Astrocyte of the spinal cord (primary cell): ENCODE measurements at regions not wholly inside any gene's neighbourhood (a gene's known extent, or its start where the extent isn't known, plus 50 kb on each side); places are given as distances from the start of the nearest gene placed in this dataset.

Experiments used
- DNase-seq: peaks from one replicate; pipeline ENCODE4 v3.0.0; 2011; ENCODE audit warnings: low read depth, low spot score
- H3K4me3 ChIP-seq: 2 replicates; pipeline ENCODE4 v1.5.1; 2011; ENCODE audit warnings: low read depth, mild to moderate bottlenecking, low read length, moderate library complexity
- in situ Hi-C: cut with HindIII; loops from 2 replicates; pipeline ENCODE4 v1.10.0; 2017; ENCODE audit warnings: low sequenced_read_pairs
- TF ChIP-seq, protein P1 (sequence below): IDR thresholded peaks from 2 replicates; pipeline ENCODE4 v1.5.1; 2012; ENCODE audit warnings: low read depth, mild to moderate bottlenecking, low read length, inconsistent platforms

DNA sequence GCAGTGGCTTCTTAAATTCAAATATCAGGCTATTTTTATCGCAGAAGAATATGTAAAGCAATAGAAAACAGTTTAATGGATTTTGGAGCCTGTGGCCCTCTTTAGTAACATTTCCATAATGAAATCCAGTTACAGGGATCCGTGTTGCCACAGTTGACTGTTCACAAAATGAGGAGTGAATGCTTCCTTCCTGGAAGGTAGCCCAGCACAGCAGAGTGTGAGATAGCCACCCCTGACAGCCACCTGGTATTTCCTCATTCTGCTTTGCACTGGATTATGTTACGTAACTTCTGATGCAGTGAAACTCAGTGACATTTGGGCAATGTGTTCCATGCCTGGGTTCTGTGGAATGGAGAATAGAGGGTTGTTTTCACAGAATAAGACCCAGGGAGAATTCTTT lies 517.2 kb downstream of the RBFOX1 start:
- H3K4me3 ChIP-seq: no peak overlapping the region
- TF ChIP-seq, protein P1, sequence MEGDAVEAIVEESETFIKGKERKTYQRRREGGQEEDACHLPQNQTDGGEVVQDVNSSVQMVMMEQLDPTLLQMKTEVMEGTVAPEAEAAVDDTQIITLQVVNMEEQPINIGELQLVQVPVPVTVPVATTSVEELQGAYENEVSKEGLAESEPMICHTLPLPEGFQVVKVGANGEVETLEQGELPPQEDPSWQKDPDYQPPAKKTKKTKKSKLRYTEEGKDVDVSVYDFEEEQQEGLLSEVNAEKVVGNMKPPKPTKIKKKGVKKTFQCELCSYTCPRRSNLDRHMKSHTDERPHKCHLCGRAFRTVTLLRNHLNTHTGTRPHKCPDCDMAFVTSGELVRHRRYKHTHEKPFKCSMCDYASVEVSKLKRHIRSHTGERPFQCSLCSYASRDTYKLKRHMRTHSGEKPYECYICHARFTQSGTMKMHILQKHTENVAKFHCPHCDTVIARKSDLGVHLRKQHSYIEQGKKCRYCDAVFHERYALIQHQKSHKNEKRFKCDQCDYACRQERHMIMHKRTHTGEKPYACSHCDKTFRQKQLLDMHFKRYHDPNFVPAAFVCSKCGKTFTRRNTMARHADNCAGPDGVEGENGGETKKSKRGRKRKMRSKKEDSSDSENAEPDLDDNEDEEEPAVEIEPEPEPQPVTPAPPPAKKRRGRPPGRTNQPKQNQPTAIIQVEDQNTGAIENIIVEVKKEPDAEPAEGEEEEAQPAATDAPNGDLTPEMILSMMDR: no peak
- in situ Hi-C loops: no loop called here
- DNase-seq: no peak

DNA sequence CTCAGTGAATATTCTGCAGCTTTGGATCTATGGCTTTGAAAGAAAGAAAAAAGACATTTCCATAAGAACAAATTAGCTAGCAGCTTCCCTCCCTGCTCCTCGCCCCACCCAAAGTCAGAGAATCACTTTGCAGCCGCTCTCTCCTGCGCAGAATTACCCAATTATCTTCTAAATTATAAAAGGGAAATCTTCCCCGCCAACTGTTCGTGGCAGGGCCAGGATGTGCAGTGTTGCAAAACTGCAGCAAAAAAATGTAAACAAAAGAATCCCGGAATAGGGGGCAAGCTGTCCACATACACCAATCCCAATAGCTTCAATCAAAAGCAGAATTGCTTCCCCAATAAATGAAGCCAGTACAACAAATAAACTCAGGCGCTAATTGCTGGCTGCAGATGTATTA lies 510.6 kb downstream of the RBFOX1 start:
- no peak for DNase-seq
- in situ Hi-C loops: no loop called here

GRCh38 chr16:7839568-7839967 lies 506.9 kb downstream of the RBFOX1 start:
- no peak for DNase-seq
- TF ChIP-seq, protein P1: no peak
- H3K4me3 ChIP-seq: no peak overlapping the region
- in situ Hi-C loops: no loop called here

More for the DNA sequence above, 510.6 kb downstream of the RBFOX1 start:
- H3K4me3 ChIP-seq: no peak overlapping the region
- TF ChIP-seq, protein P1: no peak

- TF ChIP-seq, protein P1: no peak
- in situ Hi-C loops: no loop called here
- H3K4me3 ChIP-seq: no peak overlapping the region
- DNase-seq: no peak
Measured at GRCh38 chr16:7834771-7835431, 502.3 kb downstream of the RBFOX1 start.

GRCh38 chr16:7820816-7821215 lies 488.2 kb downstream of the RBFOX1 start:
- TF ChIP-seq, protein P1: no peak
- in situ Hi-C loops: no loop called here
- no peak for DNase-seq
- no peak overlapping the region for H3K4me3 ChIP-seq

- no peak for DNase-seq
- TF ChIP-seq, protein P1: no peak
- H3K4me3 ChIP-seq: no peak overlapping the region
- in situ Hi-C loops: no loop called here
Measured at GRCh38 chr16:7805686-7806396, 473.2 kb downstream of the RBFOX1 start.
